K562 (cell line): ENCODE measurements at regions not wholly inside any gene's neighbourhood (a gene's known extent, or its start where the extent isn't known, plus 50 kb on each side); places are given as distances from the start of the nearest gene placed in this dataset.
A peak's percentile ranks its signal among the peaks of the same experiment; 100 is the strongest.

Source experiments
- ATAC-seq: fragments of 200-7000 bp; cut with Tn5 transposase; 3 replicates; pipeline ENCODE4 v1.9.1; 2020; ENCODE audit warnings: moderate library complexity
- BruUV-seq: library from RNA; stranded (reverse); fragments of 400-500 nt; replicated peaks from 2 replicates; lab custom pipeline; 2021; lab: Mats Ljungman, UMichigan
- CTCF ChIA-PET: fragments of 300-600 bp; formaldehyde crosslinking; extraction: SDS; loops from one replicate; lab custom pipeline; 2021; ENCODE audit warnings: low intra/inter-chr PET ratio; lab: Yijun Ruan, JAX
- POLR2A ChIA-PET: fragments of 300-600, 350-650 bp; sonication (Branson Sonifier 250); formaldehyde crosslinking; extraction: SDS; loops from one replicate; lab custom pipeline; 2021; ENCODE audit warnings: antibody characterized with exemption, inconsistent platforms; lab: Yijun Ruan, JAX
- DNase-seq, 4 experiments: peaks; one replicate each; pipeline versions ENCODE4 v3.0.0 to v3.0.0-alpha.2; 2011 to 2018; ENCODE audit warnings: low spot score in 3 of 4, mixed read lengths in 3 of 4; ENCODE audit errors: extremely low read depth in 1 of 4
- FAIRE-seq: peaks from 2 replicates; lab custom pipeline; 2011; peaks lifted over from hg19 to GRCh38; lab: Jason Lieb, UNC
- H2AFZ ChIP-seq: 2 replicates; pipeline ENCODE4 v1.6.0; 2011; ENCODE audit warnings: low read depth, low read length, control low read depth, inconsistent platforms
- H3K27ac ChIP-seq: fragments of 200-600 bp; 3 replicates; pipeline ENCODE4 v1.8.0; 2011; ENCODE audit warnings: low read depth, mild to moderate bottlenecking, control low read depth, inconsistent platforms, low read length, moderate library complexity, mixed read lengths; ENCODE audit errors: extremely low read depth
- H3K27me3 ChIP-seq, 2 experiments: fragments of 300-600 bp in 1 of 2; 2 replicates in 1 of 2; 3 replicates in 1 of 2; pipeline versions ENCODE4 v1.6.0 to v1.8.0; 2011; ENCODE audit warnings: inconsistent platforms in 2 of 2, low read length in 2 of 2, mild to moderate bottlenecking in 1 of 2, mixed read lengths in 1 of 2, moderate library complexity in 1 of 2; ENCODE audit not compliant: control insufficient read depth in 2 of 2, insufficient read depth in 2 of 2
- H3K36me3 ChIP-seq: fragments of 300-600 bp; 3 replicates; pipeline ENCODE4 v1.8.0; 2011; ENCODE audit warnings: mild to moderate bottlenecking, low read length, inconsistent platforms; ENCODE audit not compliant: control insufficient read depth, insufficient read depth
- H3K4me1 ChIP-seq, 2 experiments: fragments of 200-600 bp in 1 of 2; replicated peaks in 1 of 2; 2 replicates in 1 of 2; 3 replicates in 1 of 2; pipeline versions ENCODE4 v1.5.1 to v1.8.0; 2011; ENCODE audit warnings: inconsistent platforms in 2 of 2, low read length in 2 of 2, mild to moderate bottlenecking in 1 of 2, mixed read lengths in 1 of 2, moderate library complexity in 1 of 2; ENCODE audit not compliant: control insufficient read depth in 2 of 2, insufficient read depth in 2 of 2
- H3K4me2 ChIP-seq: 2 replicates; pipeline ENCODE4 v1.6.1; 2011; ENCODE audit warnings: low read length, control low read depth, inconsistent platforms, mixed read lengths; ENCODE audit not compliant: insufficient read depth
- H3K4me3 ChIP-seq: fragments of 200-600 bp; sonication (generic), shearing (Covaris generic); 2 replicates; pipeline ENCODE4 v1.5.1; 2016; ENCODE audit warnings: control low read depth, inconsistent platforms
- H3K79me2 ChIP-seq: fragments of 200-600 bp; 3 replicates; pipeline ENCODE4 v1.8.0; 2011; ENCODE audit warnings: low read length, inconsistent platforms; ENCODE audit not compliant: control insufficient read depth, insufficient read depth
- H3K9ac ChIP-seq, 2 experiments: 2 replicates each; pipeline versions ENCODE4 v1.6.0 to v1.6.1; 2011; ENCODE audit warnings: low read depth in 2 of 2, low read length in 2 of 2, control low read depth in 1 of 2, inconsistent platforms in 1 of 2, mild to moderate bottlenecking in 1 of 2, mixed read lengths in 1 of 2; ENCODE audit not compliant: insufficient read depth in 1 of 2
- H3K9me1 ChIP-seq: one replicate; pipeline ENCODE4 v1.6.0; 2011; ENCODE audit warnings: inconsistent platforms, mild to moderate bottlenecking, low read length, moderate library complexity; ENCODE audit not compliant: control insufficient read depth, insufficient read depth
- H3K9me3 ChIP-seq: replicated peaks from 2 replicates; pipeline ENCODE4 v1.5.1; 2011; ENCODE audit warnings: low read depth, low read length, inconsistent platforms; ENCODE audit not compliant: control insufficient read depth, insufficient read depth
- H4K20me1 ChIP-seq: replicated peaks from 2 replicates; pipeline ENCODE4 v1.6.1; 2011; ENCODE audit warnings: low read length, inconsistent platforms, mixed read lengths; ENCODE audit not compliant: control insufficient read depth, insufficient read depth
- ARID4B ChIP-seq: sonication (generic); formaldehyde crosslinking; IDR thresholded peaks from 2 replicates; pipeline ENCODE4 v1.8.0; 2022; ENCODE audit warnings: mild to moderate bottlenecking, missing genetic modification reagents
- ATF3 ChIP-seq, 2 experiments: fragments of 450-650 bp in 1 of 2; sonication (generic) in 1 of 2; formaldehyde crosslinking in 1 of 2; IDR thresholded peaks in 1 of 2; conservative IDR thresholded peaks in 1 of 2; 2 replicates each; pipeline versions ENCODE4 v1.6.1 to v1.8.1; 2016 to 2023; ENCODE audit warnings: mild to moderate bottlenecking in 2 of 2, moderate library complexity in 2 of 2, inconsistent platforms in 1 of 2, missing genetic modification reagents in 1 of 2
- ATF7 ChIP-seq: fragments of 450-650 bp; IDR thresholded peaks from 2 replicates; pipeline ENCODE4 v1.7.1; 2014; ENCODE audit warnings: mild to moderate bottlenecking, moderate library complexity
- CXXC5 ChIP-seq: fragments of 250-450 bp; sonication (Bioruptor Pico); IDR thresholded peaks from 2 replicates; pipeline ENCODE4 v1.8.0; 2022; ENCODE audit warnings: inconsistent platforms, mild to moderate bottlenecking, moderate library complexity
- E2F3 ChIP-seq: fragments of 250-450 bp; sonication (Bioruptor Pico); IDR thresholded peaks from 2 replicates; pipeline ENCODE4 v1.4.0; 2020; ENCODE audit warnings: mild to moderate bottlenecking
- GABPB2 ChIP-seq: fragments of 250-450 bp; sonication (Bioruptor Pico); conservative IDR thresholded peaks from 2 replicates; pipeline ENCODE4 v1.5.1; 2021; ENCODE audit warnings: mild to moderate bottlenecking
- HMGXB4 ChIP-seq: sonication (generic); formaldehyde crosslinking; IDR thresholded peaks from 2 replicates; pipeline ENCODE4 v1.8.1; 2023; ENCODE audit warnings: mild to moderate bottlenecking, missing genetic modification reagents
- HNRNPUL1 ChIP-seq: fragments of 200-400 bp; formaldehyde crosslinking; IDR thresholded peaks from 2 replicates; pipeline ENCODE4 v1.6.1; 2017; ENCODE audit warnings: low read length
- PURB ChIP-seq: sonication (generic); formaldehyde crosslinking; IDR thresholded peaks from 2 replicates; pipeline ENCODE4 v1.9.0; 2021; ENCODE audit warnings: low read depth, mild to moderate bottlenecking, missing genetic modification reagents
- STAG1 ChIP-seq: sonication (generic); formaldehyde crosslinking; IDR thresholded peaks from 2 replicates; pipeline ENCODE4 v1.5.0; 2020; ENCODE audit warnings: missing genetic modification reagents, borderline replicate concordance
- ZBTB11 ChIP-seq, 3 experiments: fragments of 200-800 bp in 1 of 3; fragments of 250-450 bp in 1 of 3; fragments of 450-650 bp in 1 of 3; sonication (Bioruptor Pico) in 1 of 3; sonication (Bioruptor generic) in 1 of 3; formaldehyde crosslinking in 1 of 3; IDR thresholded peaks; 2 replicates each; pipeline versions ENCODE4 v1.6.1 to v1.8.0; 2016 to 2022; ENCODE audit warnings: mild to moderate bottlenecking in 2 of 3, missing genetic modification characterization in 2 of 3, missing compliant biosample characterization in 1 of 3, moderate library complexity in 1 of 3
- ZNF79 ChIP-seq: fragments of 250-450 bp; sonication (Bioruptor Pico); IDR thresholded peaks from 2 replicates; pipeline ENCODE4 v1.4.0; 2020; ENCODE audit warnings: low read depth, mild to moderate bottlenecking, moderate library complexity
- WGBS: fragments of 100-300 bp; shearing (Covaris generic); methylation state at CpG from one replicate; pipeline ENCODE4 v1.1.6; 2016; ENCODE audit warnings: low coverage, mixed read lengths; ENCODE audit not compliant: insufficient coverage; ENCODE audit errors: missing lambda C conversion rate; 5-methylcytosine and 5-hydroxymethylcytosine counted together
- in situ Hi-C: fragments of 300-500 bp; cut with MboI; formaldehyde crosslinking; loops from 4 replicates; pipeline ENCODE4 v1.15.0; 2018; ENCODE audit warnings: inconsistent platforms, mixed read lengths
- intact Hi-C: fragments of 100-400 bp; cut with micrococcal nuclease; formaldehyde crosslinking; loops from 2 replicates; pipeline ENCODE4 v1.14.2; 2022

- intact Hi-C loops, result no loop called here
- no peak for FAIRE-seq
- ATAC-seq, result no peak
- Histone ChIP-seq H3K36me3 (no peaks in the 10 kb centered on the region), H3K4me3 (no peak overlapping the region), H3K79me2 (no peaks in the 10 kb centered on the region), H3K4me2 (no peak overlapping the region), H3K27me3 (no peaks in the 10 kb centered on the region), H2AFZ (no peak overlapping the region), H3K9me1 (no peaks in the 10 kb centered on the region), H3K27ac (no peak overlapping the region), H4K20me1 (no peaks in the 10 kb centered on the region), H3K4me1 (no peaks in the 10 kb centered on the region), H3K9me3 (no peaks in the 10 kb centered on the region), H3K9ac (no peak overlapping the region)
- DNase-seq, result no peak
- BruUV-seq, result no TSS peak
- in situ Hi-C loops, result no loop called here
- ChIA-PET CTCF (no interaction called here), POLR2A (no interaction called here)
- 0% methylated on average over 3 of the region's 3 CpGs for WGBS
- TF ChIP-seq ATF7 (peak; percentile 22; the same call in 1 of the 2 replicates), E2F3 (CRISPR knock-in tag) (no peak), HNRNPUL1 (no peak), ZNF79 (no peak), ATF3 (IDR thresholded peaks at IDR 0.05) (peak; percentile 45; the same call in 1 of the 2 replicates), ATF3 (CRISPR knock-in tag; conservative IDR thresholded peaks at IDR 0.05) (no peak), GABPB2 (no peak), PURB (CRISPR knock-in tag) (no peak), STAG1 (no peak), HMGXB4 (CRISPR knock-in tag) (no peak), CXXC5 (CRISPR knock-in tag) (no peak), ZBTB11 (CRISPR knock-in tag; IDR thresholded peaks at IDR 0.05) (no peak), ARID4B (CRISPR knock-in tag) (no peak)
Observed at GRCh38 chr21:21996891-21997290, 998.7 kb downstream of the NCAM2 start.
